Progenitor cell of endocrine pancreas (in vitro differentiated cells): ENCODE measurements at regions not wholly inside any gene's neighbourhood (a gene's known extent, or its start where the extent isn't known, plus 50 kb on each side); places are given as distances from the start of the nearest gene placed in this dataset.

Experiments used
- DNase-seq: peaks from one replicate; pipeline ENCODE4 v3.0.0; 2021; ENCODE audit warnings: low spot score; ENCODE audit not compliant: unreplicated experiment
- H3K27ac Mint-ChIP-seq: 2 replicates; pipeline ENCODE4 v1.8.0; 2021; ENCODE audit warnings: mild to moderate bottlenecking, moderate library complexity, mixed read lengths
- H3K27me3 Mint-ChIP-seq: 2 replicates; pipeline ENCODE4 v1.8.0; 2021; ENCODE audit warnings: mixed read lengths
- H3K36me3 Mint-ChIP-seq: 2 replicates; pipeline ENCODE4 v1.8.0; 2022; ENCODE audit warnings: mixed read lengths; ENCODE audit not compliant: insufficient read depth
- H3K4me1 Mint-ChIP-seq: 2 replicates; pipeline ENCODE4 v1.8.0; 2021; ENCODE audit warnings: low read depth, mixed read lengths
- H3K4me3 Mint-ChIP-seq: 2 replicates; pipeline ENCODE4 v1.8.0; 2021; ENCODE audit warnings: low read depth, mild to moderate bottlenecking, moderate library complexity, mixed read lengths
- H3K9me3 Mint-ChIP-seq: 2 replicates; pipeline ENCODE4 v1.8.0; 2021; ENCODE audit warnings: low read depth, mixed read lengths
- TF ChIP-seq, protein P1 (sequence below): fragments of 200-600 bp; sonication (generic); IDR thresholded peaks from one replicate; pipeline ENCODE4 v1.5.0; 2021; ENCODE audit warnings: antibody characterized with exemption, mild to moderate bottlenecking; ENCODE audit not compliant: unreplicated experiment

DNA sequence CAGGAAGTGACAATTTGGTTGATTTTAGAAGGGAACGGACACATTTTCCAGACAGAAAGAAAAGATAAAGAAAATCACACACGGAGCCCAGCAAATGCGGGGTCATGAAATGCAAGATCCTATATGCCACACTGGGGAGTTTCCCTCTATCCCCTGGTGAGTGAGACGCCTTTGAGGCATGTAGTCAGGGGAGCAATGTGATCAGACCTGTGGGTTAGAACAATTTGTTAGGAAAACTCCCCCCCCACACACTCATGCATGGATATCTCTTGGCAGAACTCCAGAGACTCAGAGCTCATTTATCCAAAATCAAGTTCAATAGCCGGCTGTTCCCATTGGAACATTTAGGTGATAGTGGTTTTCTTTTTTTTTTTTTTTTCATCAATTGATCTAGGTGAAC is 71.7 kb upstream of the TRIO start:
- Mint-ChIP-seq H3K9me3 (no peaks in the 10 kb centered on the region), H3K36me3 (no peaks in the 10 kb centered on the region), H3K4me3 (no peak overlapping the region), H3K27ac (no peak overlapping the region), H3K4me1 (no peaks in the 10 kb centered on the region), H3K27me3 (peaks cover 12% of the 10 kb centered on the region)
- DNase-seq = no peak
- TF ChIP-seq, protein P1, sequence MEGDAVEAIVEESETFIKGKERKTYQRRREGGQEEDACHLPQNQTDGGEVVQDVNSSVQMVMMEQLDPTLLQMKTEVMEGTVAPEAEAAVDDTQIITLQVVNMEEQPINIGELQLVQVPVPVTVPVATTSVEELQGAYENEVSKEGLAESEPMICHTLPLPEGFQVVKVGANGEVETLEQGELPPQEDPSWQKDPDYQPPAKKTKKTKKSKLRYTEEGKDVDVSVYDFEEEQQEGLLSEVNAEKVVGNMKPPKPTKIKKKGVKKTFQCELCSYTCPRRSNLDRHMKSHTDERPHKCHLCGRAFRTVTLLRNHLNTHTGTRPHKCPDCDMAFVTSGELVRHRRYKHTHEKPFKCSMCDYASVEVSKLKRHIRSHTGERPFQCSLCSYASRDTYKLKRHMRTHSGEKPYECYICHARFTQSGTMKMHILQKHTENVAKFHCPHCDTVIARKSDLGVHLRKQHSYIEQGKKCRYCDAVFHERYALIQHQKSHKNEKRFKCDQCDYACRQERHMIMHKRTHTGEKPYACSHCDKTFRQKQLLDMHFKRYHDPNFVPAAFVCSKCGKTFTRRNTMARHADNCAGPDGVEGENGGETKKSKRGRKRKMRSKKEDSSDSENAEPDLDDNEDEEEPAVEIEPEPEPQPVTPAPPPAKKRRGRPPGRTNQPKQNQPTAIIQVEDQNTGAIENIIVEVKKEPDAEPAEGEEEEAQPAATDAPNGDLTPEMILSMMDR = no peak

DNA sequence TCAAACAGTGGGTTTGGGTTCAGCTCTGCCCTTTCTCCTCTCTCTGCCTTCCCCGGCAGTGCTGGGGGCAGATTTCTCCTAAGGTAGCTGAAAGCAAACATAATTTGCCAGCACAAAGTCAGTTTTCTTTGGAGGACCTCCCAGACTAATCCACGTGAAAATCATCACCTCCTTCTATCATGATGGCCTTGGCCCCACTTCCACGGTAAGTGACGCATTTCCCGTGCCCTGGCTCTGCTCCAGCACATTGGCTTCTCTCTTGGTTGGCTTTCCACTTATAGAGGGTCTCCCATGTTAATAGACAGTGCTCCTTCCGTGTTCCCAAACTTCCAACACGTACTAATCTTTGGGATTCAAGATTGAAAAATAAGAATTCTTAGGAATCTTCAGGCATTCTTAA is 74.1 kb upstream of the TRIO start:
- H3K9me3 Mint-ChIP-seq = no peaks in the 10 kb centered on the region
- H3K4me3 Mint-ChIP-seq = no peak overlapping the region
- no peak for DNase-seq
- no peak overlapping the region for H3K27ac Mint-ChIP-seq
- no peaks in the 10 kb centered on the region for H3K4me1 Mint-ChIP-seq
- no peaks in the 10 kb centered on the region for H3K36me3 Mint-ChIP-seq
- TF ChIP-seq, protein P1 = no peak
- H3K27me3 Mint-ChIP-seq = no peaks in the 10 kb centered on the region

DNA sequence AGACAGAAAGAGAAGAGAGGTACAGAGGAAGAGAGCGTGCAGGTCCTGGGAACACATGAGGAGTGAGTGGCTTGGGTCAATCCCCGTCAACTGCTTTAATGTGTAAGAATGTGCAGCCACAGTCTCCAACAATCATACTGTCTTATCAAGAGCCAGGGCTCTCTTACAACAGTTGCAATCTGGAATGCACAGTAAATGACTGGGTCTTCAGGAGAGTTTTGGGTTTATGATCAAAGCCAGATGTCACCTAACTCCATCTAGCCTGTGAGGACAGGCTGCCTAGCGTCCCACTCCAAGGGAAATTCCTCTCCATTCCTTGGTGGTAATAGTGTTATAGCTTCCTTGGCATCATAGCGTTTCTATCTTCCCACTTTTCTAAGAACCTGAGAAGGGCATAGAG is 75.0 kb upstream of the TRIO start:
- Mint-ChIP-seq H3K4me1 (no peaks in the 10 kb centered on the region), H3K36me3 (no peaks in the 10 kb centered on the region), H3K9me3 (no peaks in the 10 kb centered on the region), H3K27me3 (no peaks in the 10 kb centered on the region), H3K27ac (no peak overlapping the region), H3K4me3 (no peak overlapping the region)
- TF ChIP-seq, protein P1 = no peak
- no peak for DNase-seq

DNA sequence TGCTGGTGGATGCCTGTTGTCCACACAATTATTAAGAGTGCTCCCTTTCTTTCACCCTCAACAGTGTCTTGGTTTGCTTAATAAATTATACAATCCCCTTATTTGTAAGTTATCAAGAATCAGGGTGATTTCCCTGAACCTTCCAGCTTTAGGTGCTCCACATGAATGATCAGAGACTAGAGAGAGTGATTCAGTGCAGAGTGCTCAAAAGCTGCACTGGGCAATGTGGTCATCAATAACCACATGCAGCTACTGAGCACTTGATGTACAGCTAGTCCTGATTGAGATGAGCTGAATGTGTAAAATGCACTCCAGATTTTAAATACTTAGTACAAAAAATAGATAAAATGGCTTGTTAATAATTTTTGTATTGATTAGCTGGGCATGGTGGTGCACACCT is 76.8 kb upstream of the TRIO start:
- Mint-ChIP-seq H3K4me1 (no peaks in the 10 kb centered on the region), H3K9me3 (no peaks in the 10 kb centered on the region), H3K4me3 (no peak overlapping the region), H3K36me3 (no peaks in the 10 kb centered on the region), H3K27me3 (no peaks in the 10 kb centered on the region), H3K27ac (no peak overlapping the region)
- TF ChIP-seq, protein P1 = no peak
- DNase-seq = no peak

DNA sequence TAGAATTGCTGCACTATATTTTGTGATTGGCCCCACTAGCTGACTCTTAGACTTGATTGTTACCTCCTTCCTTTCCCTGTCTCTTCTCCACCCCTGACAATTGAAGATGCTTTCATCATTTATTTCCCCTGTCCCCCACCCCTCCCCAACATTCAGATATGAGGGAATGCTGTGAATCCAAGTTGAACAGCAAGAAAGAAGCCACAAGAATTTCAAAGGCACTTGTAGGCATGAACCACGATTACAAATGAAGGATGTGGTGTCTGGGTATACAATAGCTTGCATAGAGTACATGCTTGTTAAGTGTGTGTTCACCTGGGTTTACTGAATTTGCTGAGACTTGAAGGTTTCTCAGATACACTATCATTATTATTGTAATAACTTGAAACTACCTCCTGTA is 78.3 kb upstream of the TRIO start:
- Mint-ChIP-seq H3K36me3 (no peaks in the 10 kb centered on the region), H3K27ac (no peak overlapping the region), H3K27me3 (no peaks in the 10 kb centered on the region), H3K9me3 (peaks cover 6% of the 10 kb centered on the region), H3K4me1 (no peaks in the 10 kb centered on the region), H3K4me3 (no peak overlapping the region)
- TF ChIP-seq, protein P1 = no peak
- no peak for DNase-seq
